GM12878 (cell line): ENCODE measurements at regions not wholly inside any gene's neighbourhood (a gene's known extent, or its start where the extent isn't known, plus 50 kb on each side); places are given as distances from the start of the nearest gene placed in this dataset.

ENCODE experiments used
- ATAC-seq: fragments of 200-7000 bp; cut with Tn5 transposase; 3 replicates; pipeline ENCODE4 v1.9.1; 2020; ENCODE audit warnings: mild to moderate bottlenecking, moderate library complexity
- BruUV-seq: library from RNA; stranded (reverse); fragments of 400-500 nt; replicated peaks from 2 replicates; lab custom pipeline; 2021; lab: Mats Ljungman, UMichigan
- CTCF ChIA-PET: fragments of 300-600 bp; sonication (Branson Sonifier 250); formaldehyde crosslinking; extraction: SDS; loops from one replicate; lab custom pipeline; 2021; ENCODE audit warnings: inconsistent platforms; lab: Yijun Ruan, JAX
- POLR2A ChIA-PET: fragments of 350-600 bp; formaldehyde crosslinking; extraction: SDS; loops from one replicate; lab custom pipeline; 2021; ENCODE audit warnings: inconsistent platforms; lab: Charles Lee
- RAD21 ChIA-PET: fragments of 300-600 bp; sonication (Branson Sonifier 250); formaldehyde crosslinking; loops from one replicate; lab custom pipeline; 2023; ENCODE audit warnings: antibody characterized with exemption; ENCODE audit not compliant: unreplicated experiment; lab: Charles Lee
- SMC1A ChIA-PET: fragments of 300-600 bp; sonication (Branson Sonifier 250); formaldehyde crosslinking; loops from one replicate; lab custom pipeline; 2023; ENCODE audit not compliant: unreplicated experiment, uncharacterized antibody; lab: Charles Lee
- DNase-seq: peaks from one replicate; pipeline ENCODE4 v3.0.0-alpha.2; 2011; ENCODE audit warnings: low read depth, low spot score
- FAIRE-seq: peaks from 3 replicates; lab custom pipeline; 2011; peaks lifted over from hg19 to GRCh38; lab: Jason Lieb, UNC
- H2AFZ ChIP-seq: 2 replicates; pipeline ENCODE4 v1.6.0; 2011; ENCODE audit warnings: low read depth, low read length, control low read depth; ENCODE audit not compliant: control insufficient read depth
- H3K27ac ChIP-seq: 2 replicates; pipeline ENCODE4 v1.5.1; 2011; ENCODE audit warnings: control low read depth; ENCODE audit not compliant: control insufficient read depth, insufficient read depth
- H3K27me3 ChIP-seq, 2 experiments: replicated peaks in 1 of 2; 2 replicates each; pipeline versions ENCODE4 v1.6.0 to v1.6.1; 2011; ENCODE audit warnings: low read length in 1 of 2; ENCODE audit not compliant: control insufficient read depth in 2 of 2, insufficient read depth in 2 of 2
- H3K36me3 ChIP-seq, 2 experiments: 2 replicates each; pipeline ENCODE4 v1.5.1; 2011; ENCODE audit warnings: low read length in 1 of 2; ENCODE audit not compliant: control insufficient read depth in 2 of 2, insufficient read depth in 2 of 2
- H3K4me1 ChIP-seq: 2 replicates; pipeline ENCODE4 v1.6.1; 2011; ENCODE audit warnings: mild to moderate bottlenecking, low read length, moderate library complexity, mixed read lengths; ENCODE audit not compliant: control insufficient read depth, insufficient read depth
- H3K4me2 ChIP-seq: 2 replicates; pipeline ENCODE4 v1.6.0; 2011; ENCODE audit warnings: control low read depth; ENCODE audit not compliant: control insufficient read depth, insufficient read depth
- H3K4me3 ChIP-seq: fragments of 200-600 bp; sonication (generic); 2 replicates; pipeline ENCODE4 v1.5.1; 2016
- H3K79me2 ChIP-seq: 2 replicates; pipeline ENCODE4 v1.6.0; 2011; ENCODE audit warnings: low read length; ENCODE audit not compliant: control insufficient read depth, insufficient read depth
- H3K9ac ChIP-seq: 2 replicates; pipeline ENCODE4 v1.8.0; 2011; ENCODE audit warnings: low read length, control low read depth, mixed read lengths; ENCODE audit not compliant: control insufficient read depth, insufficient read depth
- H3K9me3 ChIP-seq: replicated peaks from 3 replicates; pipeline ENCODE4 v1.5.1; 2011; ENCODE audit warnings: mild to moderate bottlenecking, low read length; ENCODE audit not compliant: control insufficient read depth, insufficient read depth
- H4K20me1 ChIP-seq: 2 replicates; pipeline ENCODE4 v1.6.0; 2011; ENCODE audit not compliant: control insufficient read depth, insufficient read depth
- ASH2L ChIP-seq: fragments of 300-600, 200-600 bp; sonication (generic); IDR thresholded peaks from 2 replicates; pipeline ENCODE4 v1.6.1; 2017; ENCODE audit warnings: low read depth, mild to moderate bottlenecking, borderline replicate concordance
- BACH1 ChIP-seq: fragments of 450-650 bp; IDR thresholded peaks from 2 replicates; pipeline ENCODE4 v1.6.1; 2017; ENCODE audit warnings: mild to moderate bottlenecking, borderline replicate concordance
- BHLHE40 ChIP-seq, 2 experiments: fragments of 450-650 bp in 1 of 2; IDR thresholded peaks; 2 replicates each; pipeline ENCODE4 v1.6.1; 2011 to 2017; ENCODE audit warnings: low read depth in 2 of 2, borderline replicate concordance in 1 of 2, improper control_type of control experiment in 1 of 2, low read length in 1 of 2, mild to moderate bottlenecking in 1 of 2
- CREM ChIP-seq: IDR thresholded peaks from 2 replicates; pipeline ENCODE4 v1.6.1; 2014; ENCODE audit warnings: antibody characterized with exemption, low read depth
- CUX1 ChIP-seq: IDR thresholded peaks from 2 replicates; pipeline ENCODE4 v1.6.1; 2012; ENCODE audit warnings: improper control_type of control experiment, low read depth, low read length; ENCODE audit not compliant: insufficient replicate concordance
- EED ChIP-seq: sonication (generic); IDR thresholded peaks from 2 replicates; pipeline ENCODE4 v1.6.1; 2016; ENCODE audit warnings: antibody characterized with exemption, low read depth
- ETV6 ChIP-seq, 2 experiments: fragments of 450-650 bp in 1 of 2; IDR thresholded peaks in 1 of 2; conservative IDR thresholded peaks in 1 of 2; 2 replicates each; pipeline ENCODE4 v1.6.1; 2014; ENCODE audit warnings: antibody characterized with exemption in 1 of 2, borderline replicate concordance in 1 of 2, low read depth in 1 of 2, mild to moderate bottlenecking in 1 of 2, moderate library complexity in 1 of 2
- FOXK2 ChIP-seq: fragments of 450-650 bp; IDR thresholded peaks from 2 replicates; pipeline ENCODE4 v1.6.1; 2017; ENCODE audit warnings: mild to moderate bottlenecking, moderate library complexity
- GABPA ChIP-seq: IDR thresholded peaks from 2 replicates; pipeline ENCODE4 v1.6.1; 2014; ENCODE audit warnings: antibody characterized with exemption, low read depth, mild to moderate bottlenecking, inconsistent platforms
- NBN ChIP-seq: fragments of 450-650 bp; IDR thresholded peaks from 2 replicates; pipeline ENCODE4 v1.6.1; 2016
- NR2F1 ChIP-seq: fragments of 450-650 bp; conservative IDR thresholded peaks from 2 replicates; pipeline ENCODE4 v1.6.1; 2017; ENCODE audit warnings: mild to moderate bottlenecking
- NRF1 ChIP-seq: conservative IDR thresholded peaks from 2 replicates; pipeline ENCODE4 v1.6.1; 2011; ENCODE audit warnings: mild to moderate bottlenecking, low read depth, low read length, improper control_type of control experiment
- PML ChIP-seq: IDR thresholded peaks from 2 replicates; pipeline ENCODE4 v1.6.1; 2012; ENCODE audit warnings: low read length, inconsistent platforms
- SMC3 ChIP-seq: IDR thresholded peaks from 2 replicates; pipeline ENCODE4 v1.6.1; 2011; ENCODE audit warnings: low read length, improper control_type of control experiment, borderline replicate concordance
- TCF3 ChIP-seq: IDR thresholded peaks from 2 replicates; pipeline ENCODE4 v1.6.1; 2012; ENCODE audit warnings: low read depth, mild to moderate bottlenecking, low read length, borderline replicate concordance; ENCODE audit not compliant: insufficient read depth
- YBX1 ChIP-seq: fragments of 450-650 bp; IDR thresholded peaks from 2 replicates; pipeline ENCODE4 v1.6.1; 2016; ENCODE audit warnings: antibody characterized with exemption
- WGBS: methylation state at CpG from one replicate; pipeline ENCODE4 v1.1.6; 2016; ENCODE audit warnings: low lambda C conversion rate; ENCODE audit not compliant: insufficient replicate concordance, insufficient coverage; ENCODE audit errors: missing lambda C conversion rate; 5-methylcytosine and 5-hydroxymethylcytosine counted together
- in situ Hi-C: fragments of 300-500 bp; cut with MboI; formaldehyde crosslinking; loops from 9 replicates; pipeline ENCODE4 v1.14.3; 2018; ENCODE audit warnings: mixed read lengths
- intact Hi-C: fragments of 100-400 bp; cut with micrococcal nuclease; formaldehyde crosslinking; loops from one replicate; pipeline ENCODE4 v1.14.2; 2022; ENCODE audit not compliant: unreplicated experiment

- TF ChIP-seq CUX1: no peak
- no peak for TF ChIP-seq YBX1
Measured at GRCh38 chr2:147572622-147573021, 272.2 kb upstream of the ACVR2A start (continued).

- Histone ChIP-seq H3K4me2 (no peak overlapping the region), H3K4me3 (no peak overlapping the region), H3K9me3 (no peaks in the 10 kb centered on the region; the same call in 1 of the 3 replicates), H3K36me3 (no peaks in the 10 kb centered on the region), H3K79me2 (no peaks in the 10 kb centered on the region), H2AFZ (no peak overlapping the region), H3K27ac (no peak overlapping the region), H3K27me3 (no peaks in the 10 kb centered on the region), H3K4me1 (no peaks in the 10 kb centered on the region), H4K20me1 (no peaks in the 10 kb centered on the region), H3K9ac (no peak overlapping the region)
- no peak for DNase-seq
- SMC1A ChIA-PET: no interaction called here
- no TSS peak for BruUV-seq
- CTCF ChIA-PET: no interaction called here
- FAIRE-seq: no peak
- no peak for ATAC-seq
- RAD21 ChIA-PET: no interaction called here
- intact Hi-C loops (no loop called here), in situ Hi-C loops (no loop called here)
- POLR2A ChIA-PET: no interaction called here
- TF ChIP-seq BHLHE40 (IDR thresholded peaks at IDR 0.05; ENCODE audit: borderline replicate concordance in 1 of 2, low read depth in 2 of 2, low read length in 1 of 2) (no peak), ETV6 (conservative IDR thresholded peaks at IDR 0.05 in 1 of 2, IDR thresholded peaks at IDR 0.05 in 1 of 2; ENCODE audit: borderline replicate concordance in 1 of 2, low read depth in 1 of 2) (no peak), ASH2L (no peak), CREM (no peak), FOXK2 (no peak), NRF1 (no peak), SMC3 (no peak), GABPA (no peak), PML (no peak), TCF3 (no peak), EED (no peak), NBN (no peak), BACH1 (no peak), NR2F1 (no peak)
- WGBS: 0% methylated on average over 3 of the region's 3 CpGs
Measured at GRCh38 chr2:147569426-147569825, 275.4 kb upstream of the ACVR2A start.
